SK-N-SH (cell line): ENCODE measurements at regions not wholly inside any gene's neighbourhood (a gene's known extent, or its start where the extent isn't known, plus 50 kb on each side); places are given as distances from the start of the nearest gene placed in this dataset.

Experiments used
- CTCF ChIA-PET: fragments of 300-600, 350-600 bp; formaldehyde crosslinking; extraction: SDS; loops from one replicate; lab custom pipeline; 2021; lab: Yijun Ruan, JAX
- POLR2A ChIA-PET: fragments of 350-600 bp; sonication (Branson Sonifier 250); formaldehyde crosslinking; extraction: SDS; loops from one replicate; lab custom pipeline; 2020; ENCODE audit warnings: antibody characterized with exemption, inconsistent platforms; lab: Yijun Ruan, JAX
- DNase-seq: peaks from one replicate; pipeline ENCODE4 v3.0.0; 2012
- H2AFZ ChIP-seq: fragments of 200-600 bp; sonication (generic); 2 replicates; pipeline ENCODE4 v1.8.1; 2016; ENCODE audit warnings: antibody characterized with exemption, mild to moderate bottlenecking, low read depth
- H3F3A ChIP-seq: fragments of 200-600 bp; sonication (generic); replicated peaks from 2 replicates; pipeline ENCODE3; 2016; ENCODE audit warnings: antibody characterized with exemption, mild to moderate bottlenecking; ENCODE audit not compliant: insufficient read depth
- H3K27ac ChIP-seq, 2 experiments: fragments of 200-500 bp in 1 of 2; fragments of 200-600 bp in 1 of 2; sonication (Bioruptor generic) in 1 of 2; sonication (generic), shearing (Covaris generic) in 1 of 2; 2 replicates each; pipeline versions ENCODE4 v1.5.1 to v1.6.1; 2014 to 2016; ENCODE audit warnings: low read depth in 2 of 2, inconsistent platforms in 1 of 2, low read length in 1 of 2, mild to moderate bottlenecking in 1 of 2, mixed read lengths in 1 of 2
- H3K27me3 ChIP-seq: fragments of 200-600 bp; sonication (generic), shearing (Covaris generic); 2 replicates; pipeline ENCODE4 v1.6.1; 2016; ENCODE audit warnings: mixed run types; ENCODE audit not compliant: insufficient read depth
- H3K36me3 ChIP-seq, 2 experiments: fragments of 200-500 bp in 1 of 2; fragments of 200-600 bp in 1 of 2; sonication (Bioruptor generic) in 1 of 2; sonication (generic) in 1 of 2; replicated peaks in 1 of 2; 2 replicates each; pipeline versions ENCODE3 to v1.5.1; 2014 to 2016; ENCODE audit warnings: low read length in 1 of 2, mild to moderate bottlenecking in 1 of 2; ENCODE audit not compliant: insufficient read depth in 2 of 2, control insufficient read depth in 1 of 2
- H3K4me1 ChIP-seq, 2 experiments: fragments of 200-500 bp in 1 of 2; fragments of 200-600 bp in 1 of 2; sonication (Bioruptor generic) in 1 of 2; sonication (generic), shearing (Covaris generic) in 1 of 2; 2 replicates each; pipeline versions ENCODE4 v1.5.1 to v1.6.1; 2014 to 2016; ENCODE audit warnings: low read depth in 1 of 2, low read length in 1 of 2, mixed run types in 1 of 2; ENCODE audit not compliant: insufficient read depth in 2 of 2, control insufficient read depth in 1 of 2
- H3K4me2 ChIP-seq: fragments of 200-600 bp; sonication (generic), shearing (Covaris generic); 2 replicates; pipeline ENCODE4 v1.6.1; 2017; ENCODE audit warnings: mixed run types
- H3K4me3 ChIP-seq, 2 experiments: fragments of 200-500 bp in 1 of 2; fragments of 200-600 bp in 1 of 2; sonication (Bioruptor generic) in 1 of 2; sonication (generic), shearing (Covaris generic) in 1 of 2; 2 replicates each; pipeline versions ENCODE4 v1.5.1 to v1.8.1; 2014 to 2016; ENCODE audit warnings: low read depth in 2 of 2, inconsistent platforms in 1 of 2, low read length in 1 of 2, mild to moderate bottlenecking in 1 of 2, mixed read lengths in 1 of 2, moderate library complexity in 1 of 2
- H3K79me2 ChIP-seq: fragments of 200-600 bp; sonication (generic); 2 replicates; pipeline ENCODE4 v1.8.1; 2017; ENCODE audit warnings: mild to moderate bottlenecking; ENCODE audit not compliant: insufficient read depth
- H3K9ac ChIP-seq: fragments of 200-600 bp; sonication (generic); 2 replicates; pipeline ENCODE4 v1.6.1; 2017; ENCODE audit warnings: mixed run types
- H3K9me2 ChIP-seq: fragments of 200-600 bp; sonication (generic); 2 replicates; pipeline ENCODE4 v1.6.1; 2017; ENCODE audit warnings: mixed run types
- H3K9me3 ChIP-seq: fragments of 200-600 bp; sonication (generic); 2 replicates; pipeline ENCODE4 v1.6.1; 2017; ENCODE audit warnings: mixed run types, mild to moderate bottlenecking, moderate library complexity
- H4K20me1 ChIP-seq: fragments of 200-600 bp; sonication (generic); 2 replicates; pipeline ENCODE4 v1.6.1; 2017; ENCODE audit warnings: mild to moderate bottlenecking, mixed run types; ENCODE audit not compliant: insufficient read depth
- CHD2 ChIP-seq: fragments of 150-350 bp; IDR thresholded peaks from 2 replicates; pipeline ENCODE4 v1.6.1; 2018; ENCODE audit warnings: low read length; ENCODE audit not compliant: partially characterized antibody
- ELF1 ChIP-seq: IDR thresholded peaks from 2 replicates; pipeline ENCODE4 v1.4.0; 2012
- EP300 ChIP-seq, 2 experiments: IDR thresholded peaks; 2 replicates each; pipeline versions ENCODE4 v1.4.0 to v1.6.1; 2012; ENCODE audit warnings: borderline replicate concordance in 1 of 2, low read depth in 1 of 2, low read length in 1 of 2
- FOXJ3 ChIP-seq: sonication (generic); formaldehyde crosslinking; IDR thresholded peaks from 2 replicates; pipeline ENCODE4 v1.5.1; 2020; ENCODE audit warnings: mild to moderate bottlenecking, missing genetic modification reagents
- FOXM1 ChIP-seq: IDR thresholded peaks from 2 replicates; pipeline ENCODE4 v1.4.0; 2012; ENCODE audit warnings: low read depth, mild to moderate bottlenecking
- GABPA ChIP-seq: IDR thresholded peaks from 2 replicates; pipeline ENCODE4 v1.4.0; 2012; ENCODE audit warnings: low read depth, mild to moderate bottlenecking
- JUND ChIP-seq: IDR thresholded peaks from 2 replicates; pipeline ENCODE4 v1.4.0; 2012
- MAX ChIP-seq: IDR thresholded peaks from 2 replicates; pipeline ENCODE4 v1.4.0; 2012; ENCODE audit warnings: low read depth
- MEF2A ChIP-seq: IDR thresholded peaks from 2 replicates; pipeline ENCODE4 v1.4.0; 2012; ENCODE audit warnings: low read depth, borderline replicate concordance
- MXI1 ChIP-seq: IDR thresholded peaks from 2 replicates; pipeline ENCODE4 v1.6.1; 2012; ENCODE audit warnings: mild to moderate bottlenecking, low read depth, low read length, improper control_type of control experiment
- NFIC ChIP-seq: IDR thresholded peaks from 2 replicates; pipeline ENCODE4 v1.4.0; 2012; ENCODE audit warnings: borderline replicate concordance
- POLR2AphosphoS5 ChIP-seq: IDR thresholded peaks from 2 replicates; pipeline ENCODE4 v1.6.1; 2012; ENCODE audit warnings: low read depth, low read length
- RAD21 ChIP-seq: IDR thresholded peaks from 2 replicates; pipeline ENCODE4 v1.6.1; 2012; ENCODE audit warnings: mild to moderate bottlenecking, low read length
- RCOR1 ChIP-seq: fragments of 150-350 bp; IDR thresholded peaks from 2 replicates; pipeline ENCODE4 v1.6.1; 2017; ENCODE audit warnings: antibody characterized with exemption, low read length
- REST ChIP-seq: IDR thresholded peaks from 2 replicates; pipeline ENCODE4 v1.6.1; 2012; ENCODE audit warnings: mild to moderate bottlenecking, low read depth, low read length, moderate library complexity
- RFX5 ChIP-seq: IDR thresholded peaks from 2 replicates; pipeline ENCODE4 v1.6.1; 2012; ENCODE audit warnings: mild to moderate bottlenecking, improper control_type of control experiment, low read length
- RXRA ChIP-seq: IDR thresholded peaks from 2 replicates; pipeline ENCODE4 v1.4.0; 2012; ENCODE audit warnings: low read depth, mild to moderate bottlenecking, borderline replicate concordance
- SMC3 ChIP-seq: IDR thresholded peaks from 2 replicates; pipeline ENCODE4 v1.6.1; 2012; ENCODE audit warnings: low read depth, low read length, improper control_type of control experiment
- TAF1 ChIP-seq: IDR thresholded peaks from 2 replicates; pipeline ENCODE4 v1.6.1; 2012; ENCODE audit warnings: low read depth, mild to moderate bottlenecking, low read length, moderate library complexity, borderline replicate concordance
- TCF12 ChIP-seq: IDR thresholded peaks from 2 replicates; pipeline ENCODE4 v1.4.0; 2012
- USF2 ChIP-seq: fragments of 150-350 bp; IDR thresholded peaks from 2 replicates; pipeline ENCODE4 v1.6.1; 2017; ENCODE audit warnings: antibody characterized with exemption, low read length, low read depth, borderline replicate concordance
- YY1 ChIP-seq: IDR thresholded peaks from 2 replicates; pipeline ENCODE4 v1.4.0; 2012; ENCODE audit warnings: low read depth, mild to moderate bottlenecking
- WGBS: methylation state at CpG from one replicate; pipeline ENCODE4 v1.1.6; 2017; ENCODE audit warnings: low lambda C conversion rate; 5-methylcytosine and 5-hydroxymethylcytosine counted together

- TF ChIP-seq USF2 (no peak), MAX (no peak), MXI1 (no peak), ELF1 (no peak), RFX5 (no peak), FOXJ3 (CRISPR knock-in tag) (no peak), TCF12 (no peak), JUND (no peak)
- CTCF ChIA-PET = interaction anchor here (0.6 kb wide), 1 partner anchor 21 kb away, joined by 3 read pairs; no protein-coding TSS in a partner anchor
- no peaks in the 10 kb centered on the region for H3K79me2 ChIP-seq
- no peaks in the 10 kb centered on the region for H3K36me3 ChIP-seq
- no peak for DNase-seq
- no peaks in the 10 kb centered on the region for H3K9me3 ChIP-seq
- no peak overlapping the region for H3K4me3 ChIP-seq
- no peak overlapping the region for H3K27ac ChIP-seq
- no peak overlapping the region for H2AFZ ChIP-seq
- H3K4me1 ChIP-seq = no peaks in the 10 kb centered on the region; a peak in 1 of 4 replicates
- no peak overlapping the region for H3K9ac ChIP-seq
- no peak overlapping the region for H3K4me2 ChIP-seq
- no peaks in the 10 kb centered on the region for H3K27me3 ChIP-seq
- 0 out of 2 replicates have a peak, but pooled peaks cover 3% of the 10 kb centered on the region for H3K9me2 ChIP-seq
- no peaks in the 10 kb centered on the region for H4K20me1 ChIP-seq
- 62% methylated on average over 3 of the region's 3 CpGs for WGBS
- no peaks in the 10 kb centered on the region for H3F3A ChIP-seq
- POLR2A ChIA-PET = no interaction called here
Measured at GRCh38 chr5:143673676-143674468, 138.1 kb upstream of the HMHB1 start.

GRCh38 chr5:143672806-143673205 is 139.2 kb upstream of the HMHB1 start:
- Histone ChIP-seq H2AFZ (no peak overlapping the region), H3K4me3 (no peak overlapping the region), H3K79me2 (no peaks in the 10 kb centered on the region), H3F3A (no peaks in the 10 kb centered on the region), H3K36me3 (no peaks in the 10 kb centered on the region), H3K9ac (no peak overlapping the region), H3K27ac (no peak overlapping the region), H3K27me3 (no peaks in the 10 kb centered on the region), H4K20me1 (no peaks in the 10 kb centered on the region), H3K4me1 (no peaks in the 10 kb centered on the region; a peak in 1 of 4 replicates), H3K9me2 (0 out of 2 replicates have a peak, but pooled peaks cover 3% of the 10 kb centered on the region), H3K9me3 (no peaks in the 10 kb centered on the region), H3K4me2 (no peak overlapping the region)
- CTCF ChIA-PET = no interaction called here
- POLR2A ChIA-PET = no interaction called here
- TF ChIP-seq RXRA = no peak
- no peak for TF ChIP-seq RFX5
- TF ChIP-seq POLR2AphosphoS5 = no peak
- TF ChIP-seq YY1 = no peak
- TF ChIP-seq TAF1 = no peak
- no peak for TF ChIP-seq EP300 (IDR thresholded peaks at IDR 0.05; ENCODE audit: borderline replicate concordance in 1 of 2, low read depth in 1 of 2, low read length in 1 of 2)
- no peak for TF ChIP-seq CHD2
- no peak for TF ChIP-seq JUND
- TF ChIP-seq SMC3 = no peak
- TF ChIP-seq GABPA = no peak
- no peak for TF ChIP-seq TCF12
- no peak for TF ChIP-seq NFIC
- no peak for TF ChIP-seq RAD21
- no peak for TF ChIP-seq ELF1
- TF ChIP-seq FOXM1 = no peak
- TF ChIP-seq RCOR1 = no peak
- TF ChIP-seq MEF2A = no peak
- TF ChIP-seq REST = no peak
- DNase-seq = no peak
